ENCODE measurements at regions not wholly inside any gene's neighbourhood (a gene's known extent, or its start where the extent isn't known, plus 50 kb on each side); places are given as distances from the start of the nearest gene placed in this dataset.

GRCh38 chr12:11513288-11513687, 117.9 kb upstream of the PRB2 start:
- TF ChIP-seq CTCF (IDR thresholded peaks at IDR 0.05) (no peak), POLR2A (IDR thresholded peaks at IDR 0.05) (no peak)
